GM12874 (cell line): ENCODE measurements at regions not wholly inside any gene's neighbourhood (a gene's known extent, or its start where the extent isn't known, plus 50 kb on each side); places are given as distances from the start of the nearest gene placed in this dataset.

Experiments
- CTCF ChIP-seq: IDR thresholded peaks from 2 replicates; pipeline ENCODE4 v1.5.1; 2011; ENCODE audit warnings: low read depth, mild to moderate bottlenecking, control low read depth, low read length, moderate library complexity; ENCODE audit not compliant: insufficient read depth

GRCh38 chr21:34201001-34201400 is 127.6 kb downstream of the MRPS6 start:
- no peak for TF ChIP-seq CTCF

- TF ChIP-seq CTCF = no peak
Measured at GRCh38 chr21:34201481-34201858, 128.1 kb downstream of the MRPS6 start.

GRCh38 chr21:34202553-34203372 is 129.4 kb downstream of the MRPS6 start:
- TF ChIP-seq CTCF = no peak

- no peak for TF ChIP-seq CTCF
Measured at GRCh38 chr21:34203851-34204420, 130.6 kb downstream of the MRPS6 start.

- no peak for TF ChIP-seq CTCF
Measured at GRCh38 chr21:34204481-34205439, 131.4 kb downstream of the MRPS6 start.

GRCh38 chr21:34205811-34206571 is 132.6 kb downstream of the MRPS6 start:
- no peak for TF ChIP-seq CTCF
